ENCODE measurements at regions not wholly inside any gene's neighbourhood (a gene's known extent, or its start where the extent isn't known, plus 50 kb on each side); places are given as distances from the start of the nearest gene placed in this dataset.
A peak's percentile ranks its signal among the peaks of the same experiment; 100 is the strongest.

GRCh38 chr16:85370881-85371651 lies 242.1 kb upstream of the GSE1 start:
- Mint-ChIP-seq H3K27ac (peak overlapping the region in 1 of 3 donors; percentile 57), H3K4me1 (peaks cover 0 to 3% (median 0%) of the 10 kb centered on the region in 3 donors), H3K36me3 (no peaks in the 10 kb centered on the region), H3K27me3 (peaks cover 7% of the 10 kb centered on the region), H3K4me3 (no peak overlapping the region), H3K9me3 (no peaks in the 10 kb centered on the region)

GRCh38 chr16:85371948-85372347 lies 241.2 kb upstream of the GSE1 start:
- H3K27me3 Mint-ChIP-seq: peaks cover 10% of the 10 kb centered on the region
- no peak overlapping the region for H3K4me3 Mint-ChIP-seq
- no peaks in the 10 kb centered on the region for H3K36me3 Mint-ChIP-seq
- no peak overlapping the region for H3K27ac Mint-ChIP-seq
- H3K9me3 Mint-ChIP-seq: no peaks in the 10 kb centered on the region
- peaks cover 0 to 3% (median 0%) of the 10 kb centered on the region in 3 donors for H3K4me1 Mint-ChIP-seq

- H3K36me3 Mint-ChIP-seq: no peaks in the 10 kb centered on the region
- no peak overlapping the region for H3K27ac Mint-ChIP-seq
These were observed 240.3 kb upstream of the GSE1 start for GRCh38 chr16:85372627-85373372.

GRCh38 chr16:85373741-85374570 lies 239.2 kb upstream of the GSE1 start:
- peaks cover 16% of the 10 kb centered on the region for H3K27me3 Mint-ChIP-seq
- H3K4me1 Mint-ChIP-seq: peaks cover 0 to 3% (median 0%) of the 10 kb centered on the region in 3 donors
- H3K4me3 Mint-ChIP-seq: no peak overlapping the region
- peak overlapping the region in 1 of 3 donors; percentile 91 for H3K27ac Mint-ChIP-seq
- H3K36me3 Mint-ChIP-seq: no peaks in the 10 kb centered on the region
- H3K9me3 Mint-ChIP-seq: no peaks in the 10 kb centered on the region

More at GRCh38 chr16:85372627-85373372, 240.3 kb upstream of the GSE1 start:
- Mint-ChIP-seq H3K4me1 (peaks cover 0 to 3% (median 0%) of the 10 kb centered on the region in 3 donors), H3K27me3 (peaks cover 10% of the 10 kb centered on the region), H3K4me3 (no peak overlapping the region), H3K9me3 (no peaks in the 10 kb centered on the region)

- H3K4me3 Mint-ChIP-seq: no peak overlapping the region
- peaks cover 0 to 3% (median 0%) of the 10 kb centered on the region in 3 donors for H3K4me1 Mint-ChIP-seq
These were observed 238.6 kb upstream of the GSE1 start for GRCh38 chr16:85374571-85374872.

GRCh38 chr16:85375282-85375681 lies 237.8 kb upstream of the GSE1 start:
- Mint-ChIP-seq H3K4me3 (no peak overlapping the region), H3K9me3 (no peaks in the 10 kb centered on the region), H3K36me3 (no peaks in the 10 kb centered on the region), H3K27ac (no peak overlapping the region), H3K4me1 (peaks cover 0 to 3% (median 0%) of the 10 kb centered on the region in 3 donors), H3K27me3 (peaks cover 17% of the 10 kb centered on the region)

More at GRCh38 chr16:85374571-85374872, 238.6 kb upstream of the GSE1 start:
- Mint-ChIP-seq H3K36me3 (no peaks in the 10 kb centered on the region), H3K9me3 (no peaks in the 10 kb centered on the region), H3K27me3 (peaks cover 17% of the 10 kb centered on the region), H3K27ac (no peak overlapping the region)

GRCh38 chr16:85376292-85377095 lies 236.6 kb upstream of the GSE1 start:
- no peaks in the 10 kb centered on the region for H3K36me3 Mint-ChIP-seq
- H3K27ac Mint-ChIP-seq: no peak overlapping the region
- H3K4me1 Mint-ChIP-seq: peaks cover 0 to 3% (median 0%) of the 10 kb centered on the region in 3 donors

GRCh38 chr16:85377388-85378144 lies 235.6 kb upstream of the GSE1 start:
- Mint-ChIP-seq H3K9me3 (peaks cover 0 to 2% (median 0%) of the 10 kb centered on the region in 3 donors), H3K4me1 (peaks cover 0 to 3% (median 0%) of the 10 kb centered on the region in 3 donors), H3K27me3 (peaks cover 17% of the 10 kb centered on the region), H3K4me3 (no peak overlapping the region), H3K27ac (no peak overlapping the region), H3K36me3 (no peaks in the 10 kb centered on the region)

More at GRCh38 chr16:85376292-85377095, 236.6 kb upstream of the GSE1 start:
- H3K9me3 Mint-ChIP-seq: peaks cover 0 to 2% (median 0%) of the 10 kb centered on the region in 3 donors
- H3K27me3 Mint-ChIP-seq: peaks cover 17% of the 10 kb centered on the region
- no peak overlapping the region for H3K4me3 Mint-ChIP-seq

- H3K4me1 Mint-ChIP-seq: peaks cover 0 to 3% (median 0%) of the 10 kb centered on the region in 3 donors
These were observed 234.7 kb upstream of the GSE1 start for GRCh38 chr16:85378145-85379040.

GRCh38 chr16:85379041-85380001 lies 233.8 kb upstream of the GSE1 start:
- peaks cover 0 to 3% (median 2%) of the 10 kb centered on the region in 3 donors for H3K9me3 Mint-ChIP-seq
- peaks cover 0 to 1% (median 0%) of the 10 kb centered on the region in 3 donors for H3K4me1 Mint-ChIP-seq
- H3K27ac Mint-ChIP-seq: peak overlapping the region in 1 of 3 donors; percentile 10
- no peak overlapping the region for H3K4me3 Mint-ChIP-seq
- no peaks in the 10 kb centered on the region for H3K36me3 Mint-ChIP-seq
- H3K27me3 Mint-ChIP-seq: peaks cover 15% of the 10 kb centered on the region

More at GRCh38 chr16:85378145-85379040, 234.7 kb upstream of the GSE1 start:
- H3K27me3 Mint-ChIP-seq: peaks cover 17% of the 10 kb centered on the region
- no peak overlapping the region for H3K4me3 Mint-ChIP-seq
- H3K36me3 Mint-ChIP-seq: no peaks in the 10 kb centered on the region
- peaks cover 0 to 3% (median 2%) of the 10 kb centered on the region in 3 donors for H3K9me3 Mint-ChIP-seq
- H3K27ac Mint-ChIP-seq: no peak overlapping the region

GRCh38 chr16:85380002-85380395 lies 233.1 kb upstream of the GSE1 start:
- peaks cover 18% of the 10 kb centered on the region for H3K27me3 Mint-ChIP-seq
- no peak overlapping the region for H3K4me3 Mint-ChIP-seq
- peaks cover 0 to 3% (median 2%) of the 10 kb centered on the region in 3 donors for H3K9me3 Mint-ChIP-seq
- H3K4me1 Mint-ChIP-seq: no peaks in the 10 kb centered on the region
- H3K27ac Mint-ChIP-seq: peak overlapping the region in 1 of 3 donors; percentile 10
- H3K36me3 Mint-ChIP-seq: no peaks in the 10 kb centered on the region
